ENCODE measurements at regions not wholly inside any gene's neighbourhood (a gene's known extent, or its start where the extent isn't known, plus 50 kb on each side); places are given as distances from the start of the nearest gene placed in this dataset.

DNA sequence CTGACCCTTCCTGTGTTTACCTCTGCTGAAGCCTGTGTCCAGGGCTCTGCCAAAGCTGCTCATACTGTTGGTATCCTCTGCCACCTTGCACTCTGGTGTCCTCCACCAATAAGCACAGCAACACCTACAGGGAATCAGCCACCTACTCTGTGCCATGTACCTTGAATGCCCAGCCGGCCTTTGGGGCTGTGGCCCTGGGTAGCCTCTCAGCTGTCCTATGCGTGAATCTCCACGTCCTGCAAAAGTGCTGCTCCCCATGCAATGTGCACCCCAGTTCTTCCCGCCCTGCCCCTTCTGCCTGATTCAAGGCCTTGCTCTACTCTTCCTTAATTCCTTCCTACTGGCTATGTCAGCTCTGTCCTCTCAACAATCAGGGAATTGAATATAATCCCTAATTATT, 506.5 kb downstream of the ARHGEF28 start:
- no peak overlapping the region for H3K4me3 ChIP-seq (ENCODE audit: low read depth, low read length)
- no peak for DNase-seq (ENCODE audit: low read depth)
- TF ChIP-seq, protein P1, sequence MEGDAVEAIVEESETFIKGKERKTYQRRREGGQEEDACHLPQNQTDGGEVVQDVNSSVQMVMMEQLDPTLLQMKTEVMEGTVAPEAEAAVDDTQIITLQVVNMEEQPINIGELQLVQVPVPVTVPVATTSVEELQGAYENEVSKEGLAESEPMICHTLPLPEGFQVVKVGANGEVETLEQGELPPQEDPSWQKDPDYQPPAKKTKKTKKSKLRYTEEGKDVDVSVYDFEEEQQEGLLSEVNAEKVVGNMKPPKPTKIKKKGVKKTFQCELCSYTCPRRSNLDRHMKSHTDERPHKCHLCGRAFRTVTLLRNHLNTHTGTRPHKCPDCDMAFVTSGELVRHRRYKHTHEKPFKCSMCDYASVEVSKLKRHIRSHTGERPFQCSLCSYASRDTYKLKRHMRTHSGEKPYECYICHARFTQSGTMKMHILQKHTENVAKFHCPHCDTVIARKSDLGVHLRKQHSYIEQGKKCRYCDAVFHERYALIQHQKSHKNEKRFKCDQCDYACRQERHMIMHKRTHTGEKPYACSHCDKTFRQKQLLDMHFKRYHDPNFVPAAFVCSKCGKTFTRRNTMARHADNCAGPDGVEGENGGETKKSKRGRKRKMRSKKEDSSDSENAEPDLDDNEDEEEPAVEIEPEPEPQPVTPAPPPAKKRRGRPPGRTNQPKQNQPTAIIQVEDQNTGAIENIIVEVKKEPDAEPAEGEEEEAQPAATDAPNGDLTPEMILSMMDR (IDR thresholded peaks at IDR 0.05; ENCODE audit: insufficient read depth, low read depth, low read length, missing control alignments): no peak

DNA sequence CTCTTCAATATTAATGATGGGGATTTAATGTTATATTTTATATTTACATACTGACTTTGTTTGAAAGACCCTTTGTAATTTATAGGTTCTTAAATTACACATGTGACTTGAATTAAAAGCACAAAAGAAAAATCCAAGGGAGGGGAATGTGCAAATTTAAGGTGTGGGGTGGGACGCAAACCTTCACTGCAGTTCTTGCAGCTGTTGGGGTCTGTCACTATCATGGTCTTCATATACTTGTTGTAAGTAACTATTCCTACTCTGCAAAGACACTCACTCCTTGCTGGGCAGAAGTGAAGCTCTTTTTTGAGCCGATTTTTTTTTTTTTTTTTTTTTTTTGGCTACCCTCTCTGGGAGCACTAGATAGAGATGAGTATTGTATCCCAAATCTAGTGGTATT, 505.3 kb downstream of the ARHGEF28 start:
- DNase-seq (ENCODE audit: low read depth): no peak
- no peak overlapping the region for H3K4me3 ChIP-seq (ENCODE audit: low read depth, low read length)
- TF ChIP-seq, protein P1 (IDR thresholded peaks at IDR 0.05; ENCODE audit: insufficient read depth, low read depth, low read length, missing control alignments): no peak

DNA sequence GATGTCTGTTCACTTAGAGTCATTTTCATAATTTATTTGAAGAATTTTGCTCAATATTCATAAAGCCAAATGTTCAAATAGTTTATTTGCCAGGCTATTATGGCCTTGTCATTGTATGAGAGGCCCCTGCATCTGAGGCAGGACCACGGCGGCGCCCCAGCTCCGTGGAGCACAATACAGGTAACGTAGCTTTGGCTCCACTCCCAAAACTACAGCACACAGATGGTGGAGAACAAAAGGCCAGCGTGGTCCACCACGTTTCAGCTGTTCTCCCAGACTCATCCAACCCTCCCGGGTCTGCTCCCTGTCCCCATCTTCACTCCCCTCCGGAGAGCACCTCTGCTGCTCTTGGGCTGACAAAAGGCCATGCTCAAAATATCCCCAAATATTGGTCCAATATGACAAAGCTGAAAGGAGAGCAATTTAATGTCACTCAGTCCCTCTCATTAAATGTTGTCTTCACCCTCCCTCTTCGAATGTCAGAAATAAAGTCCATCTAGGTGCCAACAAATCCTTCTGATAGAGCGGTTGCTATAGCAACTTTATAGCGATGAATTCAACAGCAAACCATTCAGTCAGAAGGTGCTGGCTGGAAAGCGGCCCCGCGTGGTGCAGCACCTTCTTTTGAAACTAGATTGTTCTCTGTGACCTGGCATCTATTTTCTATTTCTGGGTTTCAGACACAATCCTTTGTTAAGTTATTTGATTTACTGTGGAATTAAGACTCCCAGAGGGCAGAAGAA, 504.3 kb downstream of the ARHGEF28 start:
- H3K4me3 ChIP-seq (ENCODE audit: low read depth, low read length): no peak overlapping the region
- DNase-seq (ENCODE audit: low read depth): no peak
- TF ChIP-seq, protein P1 (IDR thresholded peaks at IDR 0.05; ENCODE audit: insufficient read depth, low read depth, low read length, missing control alignments): no peak

DNA sequence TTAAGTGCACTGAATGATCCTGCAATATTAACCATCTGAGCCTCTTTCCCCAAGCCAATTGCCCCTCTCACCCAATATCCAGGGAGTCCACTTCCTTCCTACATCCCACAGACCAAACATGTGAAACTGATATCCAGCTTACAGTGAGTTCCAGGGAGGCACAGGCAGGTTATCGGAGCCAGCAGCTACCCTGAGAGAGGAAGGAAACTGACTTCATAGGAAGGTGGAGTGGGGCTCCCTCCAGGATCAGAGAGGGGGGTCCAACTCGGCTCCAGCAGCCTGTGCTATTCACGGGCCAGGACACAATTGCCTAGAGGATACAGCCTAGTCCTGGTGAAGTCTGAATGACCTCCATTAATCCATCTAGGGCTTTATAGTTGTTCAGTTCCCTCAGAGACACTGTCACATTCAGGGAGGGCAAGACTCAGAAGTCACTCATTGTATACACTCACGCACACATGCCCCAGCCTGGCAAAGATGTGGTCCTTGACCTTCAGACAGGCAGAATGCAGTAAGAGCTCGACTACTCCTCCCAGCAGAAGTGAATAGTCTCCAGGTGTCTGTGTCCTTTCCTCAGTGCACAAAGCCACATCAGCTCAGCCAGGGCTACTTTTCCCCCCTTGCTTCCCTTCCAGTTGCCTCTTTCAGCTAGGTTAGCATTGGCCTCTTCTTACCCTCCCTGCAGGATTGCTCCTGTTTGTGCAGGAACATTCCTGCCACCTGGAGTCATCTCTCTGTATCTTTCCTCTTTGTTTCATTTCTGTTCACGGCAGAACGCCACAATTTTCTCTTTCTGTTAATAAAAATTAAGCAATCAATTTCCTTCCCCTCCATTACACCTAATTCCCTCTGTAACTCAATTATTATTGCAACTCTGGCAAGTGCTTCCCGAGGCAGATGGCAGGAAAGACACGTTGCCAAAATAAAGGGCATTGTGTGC, 501.7 kb downstream of the ARHGEF28 start:
- DNase-seq (ENCODE audit: low read depth): no peak

DNA sequence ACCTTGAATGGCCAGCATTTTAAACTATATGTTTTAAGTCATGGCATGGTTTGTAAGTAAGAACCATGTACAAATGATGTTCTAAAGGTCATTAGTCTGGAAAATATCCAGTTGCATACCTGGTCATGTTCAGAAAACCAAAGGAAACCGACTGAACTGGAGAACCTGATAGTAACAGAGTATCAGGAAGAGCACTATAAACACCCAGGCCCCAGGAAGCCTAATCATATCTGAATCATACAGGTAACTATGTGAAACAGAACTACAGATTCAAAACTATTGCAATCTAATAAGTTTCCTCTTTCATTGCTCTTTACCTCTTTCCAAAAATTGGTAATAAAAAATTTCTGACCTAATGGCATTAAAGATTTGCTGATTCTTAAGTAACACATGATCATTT, 500.3 kb downstream of the ARHGEF28 start:
- no peak overlapping the region for H3K4me3 ChIP-seq (ENCODE audit: low read depth, low read length)
- no peak for DNase-seq (ENCODE audit: low read depth)
- TF ChIP-seq, protein P1 (IDR thresholded peaks at IDR 0.05; ENCODE audit: insufficient read depth, low read depth, low read length, missing control alignments): no peak

More for the DNA sequence above, 501.7 kb downstream of the ARHGEF28 start:
- no peak overlapping the region for H3K4me3 ChIP-seq (ENCODE audit: low read depth, low read length)
- TF ChIP-seq, protein P1 (IDR thresholded peaks at IDR 0.05; ENCODE audit: insufficient read depth, low read depth, low read length, missing control alignments): no peak

DNA sequence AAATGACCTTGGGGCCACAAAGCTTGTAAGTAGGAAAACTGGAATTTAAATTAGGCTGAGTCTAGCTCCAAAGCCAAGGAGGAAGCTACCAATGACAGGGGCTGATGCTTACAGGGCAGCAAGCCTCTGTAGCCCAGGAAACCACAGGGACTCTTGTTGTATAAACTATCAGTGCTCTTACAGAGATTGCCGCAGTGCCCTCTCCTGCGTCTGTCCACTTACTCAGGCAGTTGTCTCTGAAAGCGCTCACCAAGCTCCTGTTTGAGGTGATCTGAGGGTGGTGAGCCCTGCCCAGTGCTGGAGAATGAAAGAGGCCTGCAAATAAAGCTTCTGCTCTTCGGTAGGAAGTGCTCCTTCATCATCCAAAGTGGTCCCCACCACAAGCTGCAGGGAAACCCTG, 498.8 kb downstream of the ARHGEF28 start:
- H3K4me3 ChIP-seq (ENCODE audit: low read depth, low read length): no peak overlapping the region
- no peak for DNase-seq (ENCODE audit: low read depth)
- TF ChIP-seq, protein P1 (IDR thresholded peaks at IDR 0.05; ENCODE audit: insufficient read depth, low read depth, low read length, missing control alignments): no peak
